HG02973 (cell line): ENCODE measurements at regions not wholly inside any gene's neighbourhood (a gene's known extent, or its start where the extent isn't known, plus 50 kb on each side); places are given as distances from the start of the nearest gene placed in this dataset.
"Not testable (repeated sequence)": the region's sequence is repeated elsewhere in the genome, so short reads cannot be mapped to it uniquely, and the experiment has no call there.

Experiments used
- ATAC-seq: cut with Tn5 transposase; IDR thresholded peaks from one replicate; pipeline ENCODE4 v1.9.1; 2021; ENCODE audit warnings: moderate library complexity; ENCODE audit not compliant: unreplicated experiment

GRCh38 chr12:128019996-128020544 lies 246.9 kb upstream of the TMEM132C start:
- ATAC-seq, result no peak

- ATAC-seq, result no peak
These were observed 245.4 kb upstream of the TMEM132C start for GRCh38 chr12:128021561-128021960.

GRCh38 chr12:128025589-128026245 lies 241.3 kb upstream of the TMEM132C start:
- no peak for ATAC-seq

- no peak for ATAC-seq
These were observed 240.0 kb upstream of the TMEM132C start for GRCh38 chr12:128026696-128027574.

GRCh38 chr12:128033473-128033872 lies 233.5 kb upstream of the TMEM132C start:
- ATAC-seq, result no peak

GRCh38 chr12:128040971-128041370 lies 226.0 kb upstream of the TMEM132C start:
- no peak for ATAC-seq

GRCh38 chr12:128042283-128042682 lies 224.7 kb upstream of the TMEM132C start:
- not testable (repeated sequence) for ATAC-seq

GRCh38 chr12:128042825-128043224 lies 224.1 kb upstream of the TMEM132C start:
- ATAC-seq, result no peak

- no peak for ATAC-seq
These were observed 223.7 kb upstream of the TMEM132C start for GRCh38 chr12:128043317-128043716.

GRCh38 chr12:128047266-128048060 lies 219.5 kb upstream of the TMEM132C start:
- no peak for ATAC-seq

GRCh38 chr12:128052331-128052730 lies 214.6 kb upstream of the TMEM132C start:
- ATAC-seq, result no peak

- ATAC-seq, result no peak
These were observed 214.2 kb upstream of the TMEM132C start for GRCh38 chr12:128052777-128053176.

GRCh38 chr12:128055567-128055966 lies 211.4 kb upstream of the TMEM132C start:
- no peak for ATAC-seq

- no peak for ATAC-seq
These were observed 210.7 kb upstream of the TMEM132C start for GRCh38 chr12:128056136-128056801.

- ATAC-seq, result no peak
These were observed 209.4 kb upstream of the TMEM132C start for GRCh38 chr12:128057586-128057985.

GRCh38 chr12:128059621-128060370 lies 207.2 kb upstream of the TMEM132C start:
- no peak for ATAC-seq

- ATAC-seq, result no peak
These were observed 198.8 kb upstream of the TMEM132C start for GRCh38 chr12:128068211-128068610.

GRCh38 chr12:128069359-128069997 lies 197.5 kb upstream of the TMEM132C start:
- peak; percentile 65 for ATAC-seq

GRCh38 chr12:128073937-128074336 lies 193.0 kb upstream of the TMEM132C start:
- no peak for ATAC-seq
